GM23338 (cell line): ENCODE measurements at regions not wholly inside any gene's neighbourhood (a gene's known extent, or its start where the extent isn't known, plus 50 kb on each side); places are given as distances from the start of the nearest gene placed in this dataset.

Experiments used
- EZH2phosphoT487 ChIP-seq: fragments of 200-600 bp; sonication (generic); IDR thresholded peaks from one replicate; pipeline ENCODE4 v1.8.1; 2018; ENCODE audit warnings: antibody characterized with exemption; ENCODE audit not compliant: unreplicated experiment
- NANOG ChIP-seq: IDR thresholded peaks from 2 replicates; pipeline ENCODE4 v1.6.1; 2016; ENCODE audit warnings: antibody characterized with exemption, borderline replicate concordance
- POLR2AphosphoS5 ChIP-seq: IDR thresholded peaks from 2 replicates; pipeline ENCODE4 v1.6.1; 2016; ENCODE audit warnings: antibody characterized with exemption, low read depth
- ZNF114 ChIP-seq: fragments of 250-450 bp; sonication (Bioruptor Pico); IDR thresholded peaks from 2 replicates; pipeline ENCODE4 v1.5.0; 2020; ENCODE audit warnings: mild to moderate bottlenecking, moderate library complexity
- TF ChIP-seq, protein P1 (sequence below), 2 experiments: fragments of 200-600 bp in 1 of 2; sonication (generic) in 1 of 2; conservative IDR thresholded peaks; 2 replicates each; pipeline versions ENCODE4 v1.5.1 to v1.6.1; 2016 to 2017; ENCODE audit warnings: antibody characterized with exemption in 2 of 2, low read depth in 2 of 2, mild to moderate bottlenecking in 2 of 2, moderate library complexity in 1 of 2
- TF ChIP-seq, protein P2 (sequence below): IDR thresholded peaks from one replicate; pipeline ENCODE4 v1.6.1; 2018; ENCODE audit warnings: antibody characterized with exemption; ENCODE audit not compliant: unreplicated experiment
- TF ChIP-seq, protein P3 (sequence below): IDR thresholded peaks from 2 replicates; pipeline ENCODE4 v1.6.1; 2016; ENCODE audit warnings: antibody characterized with exemption
- TF ChIP-seq, protein P4 (sequence below): fragments of 250-450 bp; sonication (Bioruptor Pico); IDR thresholded peaks from 2 replicates; pipeline ENCODE4 v1.5.0; 2020; ENCODE audit warnings: mild to moderate bottlenecking, moderate library complexity

DNA sequence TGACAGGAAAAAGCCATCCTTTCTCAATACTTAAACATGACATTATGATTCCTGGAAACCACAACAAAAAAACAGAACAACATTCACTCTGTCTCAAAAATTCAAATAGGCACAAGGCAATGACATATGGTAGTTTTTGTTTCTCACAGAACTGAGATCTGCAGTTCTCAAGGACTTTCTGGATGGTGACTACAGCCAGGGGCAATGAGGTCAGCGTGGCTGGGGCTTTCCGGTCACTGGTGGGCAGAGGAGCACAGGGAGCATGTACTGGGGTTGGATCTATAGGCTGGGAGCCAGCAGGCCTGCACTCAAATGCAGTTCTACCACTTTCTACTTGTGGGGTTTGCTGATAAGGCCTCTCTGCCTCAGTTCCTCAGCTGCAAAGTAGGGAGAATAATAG is 72.0 kb downstream of the CTAGE1 start:
- TF ChIP-seq, protein P1, sequence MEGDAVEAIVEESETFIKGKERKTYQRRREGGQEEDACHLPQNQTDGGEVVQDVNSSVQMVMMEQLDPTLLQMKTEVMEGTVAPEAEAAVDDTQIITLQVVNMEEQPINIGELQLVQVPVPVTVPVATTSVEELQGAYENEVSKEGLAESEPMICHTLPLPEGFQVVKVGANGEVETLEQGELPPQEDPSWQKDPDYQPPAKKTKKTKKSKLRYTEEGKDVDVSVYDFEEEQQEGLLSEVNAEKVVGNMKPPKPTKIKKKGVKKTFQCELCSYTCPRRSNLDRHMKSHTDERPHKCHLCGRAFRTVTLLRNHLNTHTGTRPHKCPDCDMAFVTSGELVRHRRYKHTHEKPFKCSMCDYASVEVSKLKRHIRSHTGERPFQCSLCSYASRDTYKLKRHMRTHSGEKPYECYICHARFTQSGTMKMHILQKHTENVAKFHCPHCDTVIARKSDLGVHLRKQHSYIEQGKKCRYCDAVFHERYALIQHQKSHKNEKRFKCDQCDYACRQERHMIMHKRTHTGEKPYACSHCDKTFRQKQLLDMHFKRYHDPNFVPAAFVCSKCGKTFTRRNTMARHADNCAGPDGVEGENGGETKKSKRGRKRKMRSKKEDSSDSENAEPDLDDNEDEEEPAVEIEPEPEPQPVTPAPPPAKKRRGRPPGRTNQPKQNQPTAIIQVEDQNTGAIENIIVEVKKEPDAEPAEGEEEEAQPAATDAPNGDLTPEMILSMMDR (conservative IDR thresholded peaks at IDR 0.05; ENCODE audit: low read depth in 2 of 2), result no peak
- TF ChIP-seq POLR2AphosphoS5 (no peak), NANOG (no peak), EZH2phosphoT487 (no peak), ZNF114 (CRISPR knock-in tag) (no peak)
- TF ChIP-seq, protein P2, sequence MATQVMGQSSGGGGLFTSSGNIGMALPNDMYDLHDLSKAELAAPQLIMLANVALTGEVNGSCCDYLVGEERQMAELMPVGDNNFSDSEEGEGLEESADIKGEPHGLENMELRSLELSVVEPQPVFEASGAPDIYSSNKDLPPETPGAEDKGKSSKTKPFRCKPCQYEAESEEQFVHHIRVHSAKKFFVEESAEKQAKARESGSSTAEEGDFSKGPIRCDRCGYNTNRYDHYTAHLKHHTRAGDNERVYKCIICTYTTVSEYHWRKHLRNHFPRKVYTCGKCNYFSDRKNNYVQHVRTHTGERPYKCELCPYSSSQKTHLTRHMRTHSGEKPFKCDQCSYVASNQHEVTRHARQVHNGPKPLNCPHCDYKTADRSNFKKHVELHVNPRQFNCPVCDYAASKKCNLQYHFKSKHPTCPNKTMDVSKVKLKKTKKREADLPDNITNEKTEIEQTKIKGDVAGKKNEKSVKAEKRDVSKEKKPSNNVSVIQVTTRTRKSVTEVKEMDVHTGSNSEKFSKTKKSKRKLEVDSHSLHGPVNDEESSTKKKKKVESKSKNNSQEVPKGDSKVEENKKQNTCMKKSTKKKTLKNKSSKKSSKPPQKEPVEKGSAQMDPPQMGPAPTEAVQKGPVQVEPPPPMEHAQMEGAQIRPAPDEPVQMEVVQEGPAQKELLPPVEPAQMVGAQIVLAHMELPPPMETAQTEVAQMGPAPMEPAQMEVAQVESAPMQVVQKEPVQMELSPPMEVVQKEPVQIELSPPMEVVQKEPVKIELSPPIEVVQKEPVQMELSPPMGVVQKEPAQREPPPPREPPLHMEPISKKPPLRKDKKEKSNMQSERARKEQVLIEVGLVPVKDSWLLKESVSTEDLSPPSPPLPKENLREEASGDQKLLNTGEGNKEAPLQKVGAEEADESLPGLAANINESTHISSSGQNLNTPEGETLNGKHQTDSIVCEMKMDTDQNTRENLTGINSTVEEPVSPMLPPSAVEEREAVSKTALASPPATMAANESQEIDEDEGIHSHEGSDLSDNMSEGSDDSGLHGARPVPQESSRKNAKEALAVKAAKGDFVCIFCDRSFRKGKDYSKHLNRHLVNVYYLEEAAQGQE, result no peak
- TF ChIP-seq, protein P3, sequence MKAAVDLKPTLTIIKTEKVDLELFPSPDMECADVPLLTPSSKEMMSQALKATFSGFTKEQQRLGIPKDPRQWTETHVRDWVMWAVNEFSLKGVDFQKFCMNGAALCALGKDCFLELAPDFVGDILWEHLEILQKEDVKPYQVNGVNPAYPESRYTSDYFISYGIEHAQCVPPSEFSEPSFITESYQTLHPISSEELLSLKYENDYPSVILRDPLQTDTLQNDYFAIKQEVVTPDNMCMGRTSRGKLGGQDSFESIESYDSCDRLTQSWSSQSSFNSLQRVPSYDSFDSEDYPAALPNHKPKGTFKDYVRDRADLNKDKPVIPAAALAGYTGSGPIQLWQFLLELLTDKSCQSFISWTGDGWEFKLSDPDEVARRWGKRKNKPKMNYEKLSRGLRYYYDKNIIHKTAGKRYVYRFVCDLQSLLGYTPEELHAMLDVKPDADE, result no peak
- TF ChIP-seq, protein P4, sequence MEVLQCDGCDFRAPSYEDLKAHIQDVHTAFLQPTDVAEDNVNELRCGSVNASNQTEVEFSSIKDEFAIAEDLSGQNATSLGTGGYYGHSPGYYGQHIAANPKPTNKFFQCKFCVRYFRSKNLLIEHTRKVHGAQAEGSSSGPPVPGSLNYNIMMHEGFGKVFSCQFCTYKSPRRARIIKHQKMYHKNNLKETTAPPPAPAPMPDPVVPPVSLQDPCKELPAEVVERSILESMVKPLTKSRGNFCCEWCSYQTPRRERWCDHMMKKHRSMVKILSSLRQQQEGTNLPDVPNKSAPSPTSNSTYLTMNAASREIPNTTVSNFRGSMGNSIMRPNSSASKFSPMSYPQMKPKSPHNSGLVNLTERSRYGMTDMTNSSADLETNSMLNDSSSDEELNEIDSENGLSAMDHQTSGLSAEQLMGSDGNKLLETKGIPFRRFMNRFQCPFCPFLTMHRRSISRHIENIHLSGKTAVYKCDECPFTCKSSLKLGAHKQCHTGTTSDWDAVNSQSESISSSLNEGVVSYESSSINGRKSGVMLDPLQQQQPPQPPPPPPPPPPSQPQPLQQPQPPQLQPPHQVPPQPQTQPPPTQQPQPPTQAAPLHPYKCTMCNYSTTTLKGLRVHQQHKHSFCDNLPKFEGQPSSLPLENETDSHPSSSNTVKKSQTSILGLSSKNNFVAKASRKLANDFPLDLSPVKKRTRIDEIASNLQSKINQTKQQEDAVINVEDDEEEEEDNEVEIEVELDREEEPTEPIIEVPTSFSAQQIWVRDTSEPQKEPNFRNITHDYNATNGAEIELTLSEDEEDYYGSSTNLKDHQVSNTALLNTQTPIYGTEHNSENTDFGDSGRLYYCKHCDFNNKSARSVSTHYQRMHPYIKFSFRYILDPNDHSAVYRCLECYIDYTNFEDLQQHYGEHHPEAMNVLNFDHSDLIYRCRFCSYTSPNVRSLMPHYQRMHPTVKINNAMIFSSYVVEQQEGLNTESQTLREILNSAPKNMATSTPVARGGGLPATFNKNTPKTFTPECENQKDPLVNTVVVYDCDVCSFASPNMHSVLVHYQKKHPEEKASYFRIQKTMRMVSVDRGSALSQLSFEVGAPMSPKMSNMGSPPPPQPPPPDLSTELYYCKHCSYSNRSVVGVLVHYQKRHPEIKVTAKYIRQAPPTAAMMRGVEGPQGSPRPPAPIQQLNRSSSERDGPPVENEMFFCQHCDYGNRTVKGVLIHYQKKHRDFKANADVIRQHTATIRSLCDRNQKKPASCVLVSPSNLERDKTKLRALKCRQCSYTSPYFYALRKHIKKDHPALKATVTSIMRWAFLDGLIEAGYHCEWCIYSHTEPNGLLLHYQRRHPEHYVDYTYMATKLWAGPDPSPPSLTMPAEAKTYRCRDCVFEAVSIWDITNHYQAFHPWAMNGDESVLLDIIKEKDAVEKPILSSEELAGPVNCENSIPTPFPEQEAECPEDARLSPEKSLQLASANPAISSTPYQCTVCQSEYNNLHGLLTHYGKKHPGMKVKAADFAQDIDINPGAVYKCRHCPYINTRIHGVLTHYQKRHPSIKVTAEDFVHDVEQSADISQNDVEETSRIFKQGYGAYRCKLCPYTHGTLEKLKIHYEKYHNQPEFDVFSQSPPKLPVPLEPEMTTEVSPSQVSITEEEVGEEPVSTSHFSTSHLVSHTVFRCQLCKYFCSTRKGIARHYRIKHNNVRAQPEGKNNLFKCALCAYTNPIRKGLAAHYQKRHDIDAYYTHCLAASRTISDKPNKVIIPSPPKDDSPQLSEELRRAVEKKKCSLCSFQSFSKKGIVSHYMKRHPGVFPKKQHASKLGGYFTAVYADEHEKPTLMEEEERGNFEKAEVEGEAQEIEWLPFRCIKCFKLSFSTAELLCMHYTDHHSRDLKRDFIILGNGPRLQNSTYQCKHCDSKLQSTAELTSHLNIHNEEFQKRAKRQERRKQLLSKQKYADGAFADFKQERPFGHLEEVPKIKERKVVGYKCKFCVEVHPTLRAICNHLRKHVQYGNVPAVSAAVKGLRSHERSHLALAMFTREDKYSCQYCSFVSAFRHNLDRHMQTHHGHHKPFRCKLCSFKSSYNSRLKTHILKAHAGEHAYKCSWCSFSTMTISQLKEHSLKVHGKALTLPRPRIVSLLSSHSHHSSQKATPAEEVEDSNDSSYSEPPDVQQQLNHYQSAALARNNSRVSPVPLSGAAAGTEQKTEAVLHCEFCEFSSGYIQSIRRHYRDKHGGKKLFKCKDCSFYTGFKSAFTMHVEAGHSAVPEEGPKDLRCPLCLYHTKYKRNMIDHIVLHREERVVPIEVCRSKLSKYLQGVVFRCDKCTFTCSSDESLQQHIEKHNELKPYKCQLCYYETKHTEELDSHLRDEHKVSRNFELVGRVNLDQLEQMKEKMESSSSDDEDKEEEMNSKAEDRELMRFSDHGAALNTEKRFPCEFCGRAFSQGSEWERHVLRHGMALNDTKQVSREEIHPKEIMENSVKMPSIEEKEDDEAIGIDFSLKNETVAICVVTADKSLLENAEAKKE (CRISPR knock-in tag), result no peak
